GM21447 (cell line): ENCODE measurements at regions not wholly inside any gene's neighbourhood (a gene's known extent, or its start where the extent isn't known, plus 50 kb on each side); places are given as distances from the start of the nearest gene placed in this dataset.

Source experiments
- ATAC-seq: cut with Tn5 transposase; IDR thresholded peaks from one replicate; pipeline ENCODE4 v1.9.1; 2021; ENCODE audit not compliant: unreplicated experiment

- ATAC-seq = no peak
Observed at GRCh38 chr5:118778941-118779340, 209.4 kb downstream of the DTWD2 start.

GRCh38 chr5:118777189-118777736 lies 211.1 kb downstream of the DTWD2 start:
- no peak for ATAC-seq

GRCh38 chr5:118776755-118777154 lies 211.6 kb downstream of the DTWD2 start:
- peak; percentile 57 for ATAC-seq

- peak; percentile 62 for ATAC-seq
Observed at GRCh38 chr5:118775790-118776499, 212.4 kb downstream of the DTWD2 start.

GRCh38 chr5:118768607-118769175 lies 219.7 kb downstream of the DTWD2 start:
- no peak for ATAC-seq

- ATAC-seq = no peak
Observed at GRCh38 chr5:118762291-118762690, 226.1 kb downstream of the DTWD2 start.

- ATAC-seq = no peak
Observed at GRCh38 chr5:118761814-118762213, 226.5 kb downstream of the DTWD2 start.

- ATAC-seq = no peak
Observed at GRCh38 chr5:118752969-118753368, 235.4 kb downstream of the DTWD2 start.

- ATAC-seq = no peak
Observed at GRCh38 chr5:118736396-118736795, 252.0 kb downstream of the DTWD2 start.

- no peak for ATAC-seq
Observed at GRCh38 chr5:118733394-118733793, 255.0 kb downstream of the DTWD2 start.

- no peak for ATAC-seq
Observed at GRCh38 chr5:118728191-118728590, 260.2 kb downstream of the DTWD2 start.

- no peak for ATAC-seq
Observed at GRCh38 chr5:118726891-118727290, 261.5 kb downstream of the DTWD2 start.

- peak; percentile 88 for ATAC-seq
Observed at GRCh38 chr5:118723021-118723338, 265.4 kb downstream of the DTWD2 start.

- ATAC-seq = peak; percentile 59
Observed at GRCh38 chr5:118722122-118723020, 266.0 kb downstream of the DTWD2 start.

- no peak for ATAC-seq
Observed at GRCh38 chr5:118711727-118712126, 276.6 kb downstream of the DTWD2 start.

GRCh38 chr5:118705959-118706667 lies 282.2 kb downstream of the DTWD2 start:
- ATAC-seq = no peak

- no peak for ATAC-seq
Observed at GRCh38 chr5:118703241-118703640, 285.1 kb downstream of the DTWD2 start.

GRCh38 chr5:118701791-118702190 lies 286.6 kb downstream of the DTWD2 start:
- no peak for ATAC-seq

GRCh38 chr5:118700510-118700909 lies 287.8 kb downstream of the DTWD2 start:
- ATAC-seq = no peak

GRCh38 chr5:118698774-118699173 lies 289.6 kb downstream of the DTWD2 start:
- no peak for ATAC-seq

- ATAC-seq = no peak
Observed at GRCh38 chr5:118696076-118696475, 292.3 kb downstream of the DTWD2 start.
